Progenitor cell of endocrine pancreas (in vitro differentiated cells): ENCODE measurements at regions not wholly inside any gene's neighbourhood (a gene's known extent, or its start where the extent isn't known, plus 50 kb on each side); places are given as distances from the start of the nearest gene placed in this dataset.

Experiments used
- DNase-seq: peaks from one replicate; pipeline ENCODE4 v3.0.0; 2021; ENCODE audit warnings: low spot score; ENCODE audit not compliant: unreplicated experiment
- H3K27ac Mint-ChIP-seq: 2 replicates; pipeline ENCODE4 v1.8.0; 2021; ENCODE audit warnings: mild to moderate bottlenecking, moderate library complexity, mixed read lengths
- H3K27me3 Mint-ChIP-seq: 2 replicates; pipeline ENCODE4 v1.8.0; 2021; ENCODE audit warnings: mixed read lengths
- H3K36me3 Mint-ChIP-seq: 2 replicates; pipeline ENCODE4 v1.8.0; 2022; ENCODE audit warnings: mixed read lengths; ENCODE audit not compliant: insufficient read depth
- H3K4me1 Mint-ChIP-seq: 2 replicates; pipeline ENCODE4 v1.8.0; 2021; ENCODE audit warnings: low read depth, mixed read lengths
- H3K4me3 Mint-ChIP-seq: 2 replicates; pipeline ENCODE4 v1.8.0; 2021; ENCODE audit warnings: low read depth, mild to moderate bottlenecking, moderate library complexity, mixed read lengths
- H3K9me3 Mint-ChIP-seq: 2 replicates; pipeline ENCODE4 v1.8.0; 2021; ENCODE audit warnings: low read depth, mixed read lengths
- TF ChIP-seq, protein P1 (sequence below): fragments of 200-600 bp; sonication (generic); IDR thresholded peaks from one replicate; pipeline ENCODE4 v1.5.0; 2021; ENCODE audit warnings: antibody characterized with exemption, mild to moderate bottlenecking; ENCODE audit not compliant: unreplicated experiment

DNA sequence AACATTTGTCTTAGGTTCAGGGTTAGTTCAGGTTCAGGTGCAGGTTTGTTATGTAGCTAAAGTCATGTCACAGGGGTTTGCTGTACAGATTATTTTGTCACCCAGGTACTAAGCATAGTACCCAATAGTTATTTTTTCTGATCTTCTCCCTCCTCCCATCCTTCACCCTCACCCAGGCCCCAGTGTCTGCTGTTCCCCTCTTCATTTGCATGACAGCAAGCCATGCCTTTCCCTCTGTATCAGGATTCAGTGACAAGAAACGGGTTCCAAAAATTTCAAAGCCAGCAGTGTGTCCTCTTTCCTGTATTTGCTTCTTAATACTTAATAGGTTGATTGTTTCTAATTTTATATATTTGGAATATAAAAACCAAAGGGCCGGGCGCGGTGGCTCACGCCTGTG, 330.8 kb upstream of the SGCD start:
- Mint-ChIP-seq H3K27me3 (no peaks in the 10 kb centered on the region), H3K9me3 (no peaks in the 10 kb centered on the region), H3K36me3 (no peaks in the 10 kb centered on the region), H3K4me3 (no peak overlapping the region), H3K27ac (no peak overlapping the region), H3K4me1 (no peaks in the 10 kb centered on the region)
- TF ChIP-seq, protein P1, sequence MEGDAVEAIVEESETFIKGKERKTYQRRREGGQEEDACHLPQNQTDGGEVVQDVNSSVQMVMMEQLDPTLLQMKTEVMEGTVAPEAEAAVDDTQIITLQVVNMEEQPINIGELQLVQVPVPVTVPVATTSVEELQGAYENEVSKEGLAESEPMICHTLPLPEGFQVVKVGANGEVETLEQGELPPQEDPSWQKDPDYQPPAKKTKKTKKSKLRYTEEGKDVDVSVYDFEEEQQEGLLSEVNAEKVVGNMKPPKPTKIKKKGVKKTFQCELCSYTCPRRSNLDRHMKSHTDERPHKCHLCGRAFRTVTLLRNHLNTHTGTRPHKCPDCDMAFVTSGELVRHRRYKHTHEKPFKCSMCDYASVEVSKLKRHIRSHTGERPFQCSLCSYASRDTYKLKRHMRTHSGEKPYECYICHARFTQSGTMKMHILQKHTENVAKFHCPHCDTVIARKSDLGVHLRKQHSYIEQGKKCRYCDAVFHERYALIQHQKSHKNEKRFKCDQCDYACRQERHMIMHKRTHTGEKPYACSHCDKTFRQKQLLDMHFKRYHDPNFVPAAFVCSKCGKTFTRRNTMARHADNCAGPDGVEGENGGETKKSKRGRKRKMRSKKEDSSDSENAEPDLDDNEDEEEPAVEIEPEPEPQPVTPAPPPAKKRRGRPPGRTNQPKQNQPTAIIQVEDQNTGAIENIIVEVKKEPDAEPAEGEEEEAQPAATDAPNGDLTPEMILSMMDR, result no peak
- no peak for DNase-seq

DNA sequence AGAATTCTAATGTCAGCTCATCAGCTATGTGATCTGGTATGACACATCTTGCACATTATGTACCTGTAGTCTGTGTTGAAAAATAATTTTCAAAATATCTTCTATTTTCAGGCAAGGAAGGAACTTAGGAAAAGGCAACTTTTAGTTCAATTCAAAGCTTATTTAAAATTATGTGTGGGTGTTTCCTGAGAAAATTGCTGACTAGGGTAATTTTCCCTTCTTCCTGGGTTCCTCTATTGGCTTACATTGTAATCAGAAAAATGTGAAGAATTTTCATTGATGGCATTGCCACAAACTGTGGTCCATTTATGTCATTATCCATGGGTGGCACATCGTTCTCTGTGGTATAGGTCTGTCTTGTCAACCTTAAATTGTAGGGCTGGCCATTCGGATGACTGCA, 328.7 kb upstream of the SGCD start:
- DNase-seq, result no peak
- H3K36me3 Mint-ChIP-seq, result no peaks in the 10 kb centered on the region
- H3K9me3 Mint-ChIP-seq, result no peaks in the 10 kb centered on the region
- TF ChIP-seq, protein P1, result no peak
- no peak overlapping the region for H3K27ac Mint-ChIP-seq
- peaks cover 7% of the 10 kb centered on the region for H3K27me3 Mint-ChIP-seq
- H3K4me1 Mint-ChIP-seq, result no peaks in the 10 kb centered on the region
- no peak overlapping the region for H3K4me3 Mint-ChIP-seq

DNA sequence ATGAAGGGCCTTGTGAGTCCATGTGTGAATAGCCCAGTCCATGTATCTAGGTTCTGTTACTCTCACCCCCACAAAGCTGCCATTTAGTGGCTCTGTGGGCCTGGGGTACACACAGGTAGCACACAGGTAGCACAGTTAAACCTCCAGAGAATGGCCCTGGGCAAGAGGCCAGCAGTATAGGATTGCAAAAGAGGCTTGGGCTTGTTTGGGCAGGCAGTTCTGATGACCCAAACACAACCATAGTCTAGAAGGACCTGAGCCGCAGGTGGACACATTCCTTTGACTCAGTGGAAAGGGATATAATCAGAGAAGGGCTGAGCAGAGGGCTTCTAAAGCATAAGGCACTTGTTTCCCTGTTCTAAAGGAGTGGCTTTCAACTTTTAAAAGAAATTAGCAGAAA, 326.8 kb upstream of the SGCD start:
- no peak for DNase-seq
- Mint-ChIP-seq H3K27me3 (peaks cover 12% of the 10 kb centered on the region), H3K9me3 (no peaks in the 10 kb centered on the region), H3K36me3 (no peaks in the 10 kb centered on the region), H3K27ac (no peak overlapping the region), H3K4me3 (no peak overlapping the region), H3K4me1 (no peaks in the 10 kb centered on the region)
- TF ChIP-seq, protein P1, result no peak

DNA sequence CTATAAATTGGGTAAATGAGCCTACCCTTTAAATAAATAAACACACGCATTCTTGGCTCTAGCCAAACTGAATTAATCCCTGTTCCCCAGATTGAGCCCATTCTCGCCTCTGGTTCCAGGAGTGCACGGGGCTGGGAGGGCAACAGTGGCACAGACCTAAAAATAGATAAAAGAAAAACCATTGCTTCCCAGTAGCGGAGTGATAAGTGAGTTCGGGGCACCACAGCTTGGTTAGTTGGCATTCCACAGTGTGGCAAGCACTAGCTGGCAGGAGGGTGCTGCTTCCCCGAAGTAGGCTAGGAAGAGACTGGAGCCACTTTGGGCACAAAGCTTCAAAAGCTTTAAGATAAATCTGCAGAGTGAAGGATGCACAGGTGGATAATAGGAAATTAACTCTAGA, 322.2 kb upstream of the SGCD start:
- H3K4me3 Mint-ChIP-seq, result no peak overlapping the region
- H3K9me3 Mint-ChIP-seq, result peaks cover 9% of the 10 kb centered on the region
- H3K27me3 Mint-ChIP-seq, result peaks cover 12% of the 10 kb centered on the region
- DNase-seq, result no peak
- no peaks in the 10 kb centered on the region for H3K4me1 Mint-ChIP-seq
- TF ChIP-seq, protein P1, result no peak
- H3K27ac Mint-ChIP-seq, result no peak overlapping the region
- no peaks in the 10 kb centered on the region for H3K36me3 Mint-ChIP-seq

DNA sequence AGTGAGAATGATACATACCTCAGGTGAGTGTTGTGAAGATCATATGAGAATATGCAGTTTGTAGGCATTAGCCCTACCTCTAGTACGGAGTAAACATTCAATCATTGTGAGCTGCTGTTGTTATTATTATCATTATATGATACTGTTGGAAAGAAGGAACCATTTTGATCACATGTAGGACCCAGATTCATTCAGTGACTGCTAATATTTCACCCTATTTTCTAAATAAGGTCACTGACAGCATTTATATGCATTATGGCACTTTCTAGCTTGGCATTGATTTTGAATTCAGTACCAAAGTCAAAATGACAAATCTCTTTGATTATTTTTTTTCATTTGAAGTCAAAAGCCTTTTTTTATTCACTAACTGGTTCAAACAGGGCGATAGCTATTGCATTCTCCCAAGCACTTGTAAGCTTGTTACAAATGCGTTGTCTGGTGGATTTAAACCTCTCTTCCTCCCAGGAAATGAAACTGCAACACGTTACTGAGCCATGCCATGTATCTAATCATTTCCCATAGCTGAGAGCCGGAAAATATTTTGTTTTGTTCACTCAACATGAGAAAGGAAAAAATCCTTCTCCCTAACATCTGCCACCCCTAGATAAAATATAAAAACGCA, 320.8 kb upstream of the SGCD start:
- Mint-ChIP-seq H3K27me3 (peaks cover 12% of the 10 kb centered on the region), H3K4me1 (no peaks in the 10 kb centered on the region), H3K9me3 (peaks cover 9% of the 10 kb centered on the region), H3K27ac (no peak overlapping the region), H3K36me3 (no peaks in the 10 kb centered on the region), H3K4me3 (no peak overlapping the region)
- TF ChIP-seq, protein P1, result no peak
- no peak for DNase-seq
